ENCODE measurements at regions not wholly inside any gene's neighbourhood (a gene's known extent, or its start where the extent isn't known, plus 50 kb on each side); places are given as distances from the start of the nearest gene placed in this dataset.
A peak's percentile ranks its signal among the peaks of the same experiment; 100 is the strongest.

DNA sequence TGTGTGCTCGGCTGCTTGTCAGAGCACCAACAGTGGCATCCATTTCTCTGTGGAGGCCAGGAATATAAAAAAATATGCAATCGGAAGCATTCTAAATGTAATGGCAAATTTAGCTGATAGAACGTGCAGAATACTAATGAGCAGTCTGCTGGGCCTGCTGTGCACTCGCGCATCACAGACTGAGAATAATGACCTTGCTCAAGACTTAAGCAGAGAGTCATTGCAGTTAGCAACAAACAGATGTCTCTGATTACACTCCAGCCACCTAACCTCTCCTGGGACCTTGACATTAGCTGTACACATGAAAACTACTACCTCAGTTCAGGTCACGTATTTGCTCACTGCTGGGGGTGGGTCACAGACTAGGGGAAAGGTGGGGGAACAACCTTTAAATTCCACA, 269.2 kb upstream of the DAAM1 start:
- TF ChIP-seq, protein P1, sequence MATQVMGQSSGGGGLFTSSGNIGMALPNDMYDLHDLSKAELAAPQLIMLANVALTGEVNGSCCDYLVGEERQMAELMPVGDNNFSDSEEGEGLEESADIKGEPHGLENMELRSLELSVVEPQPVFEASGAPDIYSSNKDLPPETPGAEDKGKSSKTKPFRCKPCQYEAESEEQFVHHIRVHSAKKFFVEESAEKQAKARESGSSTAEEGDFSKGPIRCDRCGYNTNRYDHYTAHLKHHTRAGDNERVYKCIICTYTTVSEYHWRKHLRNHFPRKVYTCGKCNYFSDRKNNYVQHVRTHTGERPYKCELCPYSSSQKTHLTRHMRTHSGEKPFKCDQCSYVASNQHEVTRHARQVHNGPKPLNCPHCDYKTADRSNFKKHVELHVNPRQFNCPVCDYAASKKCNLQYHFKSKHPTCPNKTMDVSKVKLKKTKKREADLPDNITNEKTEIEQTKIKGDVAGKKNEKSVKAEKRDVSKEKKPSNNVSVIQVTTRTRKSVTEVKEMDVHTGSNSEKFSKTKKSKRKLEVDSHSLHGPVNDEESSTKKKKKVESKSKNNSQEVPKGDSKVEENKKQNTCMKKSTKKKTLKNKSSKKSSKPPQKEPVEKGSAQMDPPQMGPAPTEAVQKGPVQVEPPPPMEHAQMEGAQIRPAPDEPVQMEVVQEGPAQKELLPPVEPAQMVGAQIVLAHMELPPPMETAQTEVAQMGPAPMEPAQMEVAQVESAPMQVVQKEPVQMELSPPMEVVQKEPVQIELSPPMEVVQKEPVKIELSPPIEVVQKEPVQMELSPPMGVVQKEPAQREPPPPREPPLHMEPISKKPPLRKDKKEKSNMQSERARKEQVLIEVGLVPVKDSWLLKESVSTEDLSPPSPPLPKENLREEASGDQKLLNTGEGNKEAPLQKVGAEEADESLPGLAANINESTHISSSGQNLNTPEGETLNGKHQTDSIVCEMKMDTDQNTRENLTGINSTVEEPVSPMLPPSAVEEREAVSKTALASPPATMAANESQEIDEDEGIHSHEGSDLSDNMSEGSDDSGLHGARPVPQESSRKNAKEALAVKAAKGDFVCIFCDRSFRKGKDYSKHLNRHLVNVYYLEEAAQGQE (IDR thresholded peaks at IDR 0.05; ENCODE audit: borderline replicate concordance): no peak
- TF ChIP-seq MXI1 (conservative IDR thresholded peaks at IDR 0.05; ENCODE audit: poor library complexity, severe bottlenecking) (no peak), POLR2AphosphoS5 (IDR thresholded peaks at IDR 0.05) (peak; percentile 7), TAF1 (IDR thresholded peaks at IDR 0.05; ENCODE audit: low read depth) (no peak), EZH2 (IDR thresholded peaks at IDR 0.05; ENCODE audit: borderline replicate concordance, insufficient read depth, low read length, poor library complexity, severe bottlenecking) (no peak)
- TF ChIP-seq, protein P2, sequence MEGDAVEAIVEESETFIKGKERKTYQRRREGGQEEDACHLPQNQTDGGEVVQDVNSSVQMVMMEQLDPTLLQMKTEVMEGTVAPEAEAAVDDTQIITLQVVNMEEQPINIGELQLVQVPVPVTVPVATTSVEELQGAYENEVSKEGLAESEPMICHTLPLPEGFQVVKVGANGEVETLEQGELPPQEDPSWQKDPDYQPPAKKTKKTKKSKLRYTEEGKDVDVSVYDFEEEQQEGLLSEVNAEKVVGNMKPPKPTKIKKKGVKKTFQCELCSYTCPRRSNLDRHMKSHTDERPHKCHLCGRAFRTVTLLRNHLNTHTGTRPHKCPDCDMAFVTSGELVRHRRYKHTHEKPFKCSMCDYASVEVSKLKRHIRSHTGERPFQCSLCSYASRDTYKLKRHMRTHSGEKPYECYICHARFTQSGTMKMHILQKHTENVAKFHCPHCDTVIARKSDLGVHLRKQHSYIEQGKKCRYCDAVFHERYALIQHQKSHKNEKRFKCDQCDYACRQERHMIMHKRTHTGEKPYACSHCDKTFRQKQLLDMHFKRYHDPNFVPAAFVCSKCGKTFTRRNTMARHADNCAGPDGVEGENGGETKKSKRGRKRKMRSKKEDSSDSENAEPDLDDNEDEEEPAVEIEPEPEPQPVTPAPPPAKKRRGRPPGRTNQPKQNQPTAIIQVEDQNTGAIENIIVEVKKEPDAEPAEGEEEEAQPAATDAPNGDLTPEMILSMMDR (IDR thresholded peaks at IDR 0.05; ENCODE audit: poor library complexity, severe bottlenecking): no peak
